HCEC 1CT (cell line): ENCODE measurements at regions not wholly inside any gene's neighbourhood (a gene's known extent, or its start where the extent isn't known, plus 50 kb on each side); places are given as distances from the start of the nearest gene placed in this dataset.
"Not testable (repeated sequence)": the region's sequence is repeated elsewhere in the genome, so short reads cannot be mapped to it uniquely, and the experiment has no call there.

Experiments used
- DNase-seq: peaks from one replicate; pipeline ENCODE4 v3.0.0-alpha.2; 2017

GRCh38 chr7:145916776-145917175 lies 199.8 kb upstream of the CNTNAP2 start:
- no peak for DNase-seq

- DNase-seq, result no peak
These were observed 200.9 kb upstream of the CNTNAP2 start for GRCh38 chr7:145915679-145916078.

GRCh38 chr7:145909991-145910513 lies 206.5 kb upstream of the CNTNAP2 start:
- DNase-seq, result peak; percentile 72

- no peak for DNase-seq
These were observed 212.9 kb upstream of the CNTNAP2 start for GRCh38 chr7:145903658-145904057.

GRCh38 chr7:145902123-145902522 lies 214.5 kb upstream of the CNTNAP2 start:
- DNase-seq, result no peak

- no peak for DNase-seq
These were observed 216.7 kb upstream of the CNTNAP2 start for GRCh38 chr7:145899938-145900337.

- no peak for DNase-seq
These were observed 222.6 kb upstream of the CNTNAP2 start for GRCh38 chr7:145893925-145894535.

- peak; percentile 1 for DNase-seq
These were observed 231.7 kb upstream of the CNTNAP2 start for GRCh38 chr7:145884716-145885514.

GRCh38 chr7:145876376-145876775 lies 240.2 kb upstream of the CNTNAP2 start:
- DNase-seq, result no peak

- DNase-seq, result no peak
These were observed 241.3 kb upstream of the CNTNAP2 start for GRCh38 chr7:145875267-145875666.

GRCh38 chr7:145868935-145869334 lies 247.7 kb upstream of the CNTNAP2 start:
- DNase-seq, result no peak

GRCh38 chr7:145862212-145862611 lies 254.4 kb upstream of the CNTNAP2 start:
- no peak for DNase-seq

- no peak for DNase-seq
These were observed 255.8 kb upstream of the CNTNAP2 start for GRCh38 chr7:145860809-145861208.

- no peak for DNase-seq
These were observed 266.0 kb upstream of the CNTNAP2 start for GRCh38 chr7:145850636-145851035.

- DNase-seq, result peak; percentile 1
These were observed 267.9 kb upstream of the CNTNAP2 start for GRCh38 chr7:145848691-145849090.

- no peak for DNase-seq
These were observed 271.3 kb upstream of the CNTNAP2 start for GRCh38 chr7:145845345-145845744.

GRCh38 chr7:145839814-145840213 lies 276.8 kb upstream of the CNTNAP2 start:
- DNase-seq, result no peak

GRCh38 chr7:145831616-145832206 lies 284.9 kb upstream of the CNTNAP2 start:
- no peak for DNase-seq

GRCh38 chr7:145817687-145818086 lies 298.9 kb upstream of the CNTNAP2 start:
- DNase-seq, result no peak

GRCh38 chr7:145812218-145812617 lies 304.4 kb upstream of the CNTNAP2 start:
- no peak for DNase-seq

GRCh38 chr7:145805496-145805895 lies 311.1 kb upstream of the CNTNAP2 start:
- not testable (repeated sequence) for DNase-seq

- DNase-seq, result no peak
These were observed 319.1 kb upstream of the CNTNAP2 start for GRCh38 chr7:145797507-145797906.

- no peak for DNase-seq
These were observed 321.5 kb upstream of the CNTNAP2 start for GRCh38 chr7:145795132-145795531.
